Calu3 (cell line): ENCODE measurements at regions not wholly inside any gene's neighbourhood (a gene's known extent, or its start where the extent isn't known, plus 50 kb on each side); places are given as distances from the start of the nearest gene placed in this dataset.

Experiments used
- BruUV-seq: library from RNA; stranded (reverse); fragments of 400-500 nt; replicated peaks from 2 replicates; lab custom pipeline; 2021; lab: Mats Ljungman, UMichigan
- CTCF ChIA-PET: fragments of 300-600 bp; sonication (Branson Sonifier 250); formaldehyde crosslinking; loops from one replicate; lab custom pipeline; 2022; ENCODE audit warnings: antibody characterized with exemption; lab: Charles Lee
- DNase-seq: peaks from one replicate; pipeline ENCODE4 v3.0.0; 2022
- H3K27ac Mint-ChIP-seq: one replicate; pipeline ENCODE4 v1.8.0; 2022; ENCODE audit warnings: mixed read lengths; ENCODE audit not compliant: unreplicated experiment
- H3K27me3 Mint-ChIP-seq: one replicate; pipeline ENCODE4 v1.8.0; 2022; ENCODE audit warnings: mixed read lengths; ENCODE audit not compliant: unreplicated experiment
- H3K36me3 Mint-ChIP-seq: one replicate; pipeline ENCODE4 v1.8.0; 2022; ENCODE audit warnings: mild to moderate bottlenecking, moderate library complexity, mixed read lengths; ENCODE audit not compliant: insufficient read depth, unreplicated experiment
- H3K4me1 Mint-ChIP-seq: one replicate; pipeline ENCODE4 v1.8.0; 2022; ENCODE audit warnings: mild to moderate bottlenecking, low read depth, mixed read lengths; ENCODE audit not compliant: unreplicated experiment
- H3K4me3 Mint-ChIP-seq: one replicate; pipeline ENCODE4 v1.8.0; 2022; ENCODE audit warnings: mild to moderate bottlenecking, low read depth, moderate library complexity, mixed read lengths; ENCODE audit not compliant: unreplicated experiment
- H3K9me3 Mint-ChIP-seq: one replicate; pipeline ENCODE4 v1.8.0; 2022; ENCODE audit warnings: low read depth, mixed read lengths; ENCODE audit not compliant: unreplicated experiment
- CTCF ChIP-seq: fragments of 200-600 bp; IDR thresholded peaks from one replicate; pipeline ENCODE4 v1.8.0; 2022; ENCODE audit warnings: antibody characterized with exemption; ENCODE audit not compliant: unreplicated experiment
- intact Hi-C: fragments of 100-400 bp; cut with micrococcal nuclease; formaldehyde crosslinking; loops from one replicate; pipeline ENCODE4 v1.10.0; 2022; ENCODE audit not compliant: unreplicated experiment

DNA sequence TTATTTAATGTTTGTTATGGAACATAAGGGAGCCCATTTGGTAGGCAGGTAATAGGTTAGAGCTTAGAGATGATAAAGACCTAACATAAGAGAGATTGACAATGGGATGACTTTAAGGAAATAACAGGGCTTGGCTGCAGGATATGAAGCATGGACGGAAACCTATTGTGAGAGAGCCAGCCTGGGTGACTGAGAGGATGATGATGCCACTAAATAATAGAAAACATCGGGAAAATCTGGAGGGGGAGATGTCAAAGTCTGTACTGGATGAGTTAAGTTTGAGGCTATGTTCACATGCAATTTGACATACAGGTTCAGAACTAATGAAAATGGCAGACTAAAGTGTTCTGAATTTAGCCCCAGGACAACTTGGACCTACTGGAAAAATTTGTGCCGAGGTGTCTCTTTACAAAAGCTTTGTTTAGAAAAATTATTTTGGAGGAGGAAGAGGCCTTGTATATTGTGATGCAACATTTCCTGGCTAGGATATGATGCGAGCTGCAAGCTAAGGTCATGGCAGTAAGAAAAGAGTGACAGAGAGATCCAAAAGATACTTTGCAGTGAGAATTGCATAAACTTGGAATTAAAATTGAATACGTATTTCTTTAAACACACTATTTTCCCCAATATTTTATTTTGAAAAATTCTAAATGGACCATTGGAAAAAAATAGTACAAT, 339.3 kb upstream of the PLET1 start:
- no peak overlapping the region for H3K27ac Mint-ChIP-seq
- intact Hi-C loops: loop anchor here (5.0 kb wide), 1 partner anchor 182 kb away; no protein-coding TSS in a partner anchor
- no peak for TF ChIP-seq CTCF
- H3K9me3 Mint-ChIP-seq: peaks cover 2% of the 10 kb centered on the region
- no peak overlapping the region for H3K4me3 Mint-ChIP-seq
- no peak for DNase-seq
- H3K4me1 Mint-ChIP-seq: peaks cover under 1% of the 10 kb centered on the region
- no TSS peak for BruUV-seq
- no peaks in the 10 kb centered on the region for H3K27me3 Mint-ChIP-seq
- no peaks in the 10 kb centered on the region for H3K36me3 Mint-ChIP-seq
- CTCF ChIA-PET: no interaction called here

GRCh38 chr11:112605093-112605666, 344.5 kb upstream of the PLET1 start:
- no peak for DNase-seq
- TF ChIP-seq CTCF: no peak
- Mint-ChIP-seq H3K36me3 (no peaks in the 10 kb centered on the region), H3K9me3 (peaks cover 4% of the 10 kb centered on the region), H3K4me1 (peaks cover 21% of the 10 kb centered on the region), H3K4me3 (no peak overlapping the region), H3K27ac (peak overlapping the region; percentile 50), H3K27me3 (no peaks in the 10 kb centered on the region)
- intact Hi-C loops: no loop called here
- no TSS peak for BruUV-seq
- CTCF ChIA-PET: no interaction called here

- intact Hi-C loops: no loop called here
- Mint-ChIP-seq H3K27me3 (no peaks in the 10 kb centered on the region), H3K9me3 (peaks cover 6% of the 10 kb centered on the region), H3K27ac (no peak overlapping the region), H3K36me3 (no peaks in the 10 kb centered on the region), H3K4me1 (peaks cover 29% of the 10 kb centered on the region), H3K4me3 (no peak overlapping the region)
- BruUV-seq: no TSS peak
- no peak for TF ChIP-seq CTCF
- DNase-seq: no peak
- CTCF ChIA-PET: no interaction called here
Measured at GRCh38 chr11:112606656-112607055, 346.0 kb upstream of the PLET1 start.

- Mint-ChIP-seq H3K27ac (no peak overlapping the region), H3K9me3 (peaks cover 6% of the 10 kb centered on the region), H3K27me3 (no peaks in the 10 kb centered on the region), H3K4me3 (no peak overlapping the region), H3K4me1 (peaks cover 41% of the 10 kb centered on the region), H3K36me3 (peaks cover 6% of the 10 kb centered on the region)
- no peak for TF ChIP-seq CTCF
- BruUV-seq: no TSS peak
- DNase-seq: no peak
- intact Hi-C loops: no loop called here
- CTCF ChIA-PET: no interaction called here
Measured at GRCh38 chr11:112608509-112608908, 347.8 kb upstream of the PLET1 start.
